ENCODE measurements at regions not wholly inside any gene's neighbourhood (a gene's known extent, or its start where the extent isn't known, plus 50 kb on each side); places are given as distances from the start of the nearest gene placed in this dataset.

GRCh38 chr10:83302623-83303022 is 836.7 kb upstream of the GHITM start:
- TF ChIP-seq CTCF (conservative IDR thresholded peaks at IDR 0.05) (no peak), EZH2 (IDR thresholded peaks at IDR 0.05; ENCODE audit: low read depth) (no peak)
